T-cell (primary cell): ENCODE measurements at regions not wholly inside any gene's neighbourhood (a gene's known extent, or its start where the extent isn't known, plus 50 kb on each side); places are given as distances from the start of the nearest gene placed in this dataset.

Experiments
- ATAC-seq, 4 experiments: fragments of 200-7000 bp in 3 of 4; fragments of 150-1000 bp in 1 of 4; cut with Tn5 transposase; replicated peaks in 1 of 4; 1 replicate in 3 of 4; 2 replicates in 1 of 4; pipeline ENCODE4 v1.10.0; 2021; ENCODE audit warnings: moderate library complexity in 3 of 4, mild to moderate bottlenecking in 2 of 4, moderate number of reproducible peaks in 1 of 4
- CTCF ChIA-PET, 2 donors: fragments of 300-600 bp; sonication (Branson Sonifier 250); formaldehyde crosslinking; loops; one replicate each; lab custom pipeline; 2022; ENCODE audit warnings: antibody characterized with exemption in 2 of 2; lab: Charles Lee
- POLR2A ChIA-PET, 2 donors: fragments of 300-600 bp; sonication (Branson Sonifier 250); formaldehyde crosslinking; loops; one replicate each; lab custom pipeline; 2022; ENCODE audit warnings: antibody characterized with exemption in 2 of 2; lab: Charles Lee
- DNase-seq, 35 experiments: peaks; one replicate each; pipeline versions ENCODE4 v3.0.0 to v3.0.0-alpha.2; 2013 to 2023
- H3K27ac ChIP-seq: one replicate; pipeline ENCODE4 v1.5.1; 2013; ENCODE audit warnings: low read length
- H3K27me3 ChIP-seq, 2 experiments: replicated peaks in 1 of 2; 1 replicate in 1 of 2; 2 replicates in 1 of 2; pipeline versions ENCODE4 v1.6.1 to v1.7.0; 2013; ENCODE audit warnings: low read length in 1 of 2, mixed read lengths in 1 of 2; ENCODE audit not compliant: control insufficient read depth in 2 of 2, insufficient read depth in 2 of 2; ENCODE audit errors: extremely low read depth in 1 of 2
- H3K36me3 ChIP-seq, 2 donors: 1 replicate in 1 of 2; 2 replicates in 1 of 2; pipeline versions ENCODE4 v1.6.1 to v1.7.0; 2013; ENCODE audit warnings: low read length in 1 of 2; ENCODE audit not compliant: control insufficient read depth in 2 of 2, insufficient read depth in 1 of 2; ENCODE audit errors: extremely low read depth in 1 of 2
- H3K4me1 ChIP-seq, 2 experiments: 1 replicate in 1 of 2; 2 replicates in 1 of 2; pipeline versions ENCODE4 v1.6.1 to v1.7.0; 2013; ENCODE audit warnings: low read length in 2 of 2, mixed read lengths in 1 of 2; ENCODE audit not compliant: insufficient read depth in 2 of 2, control insufficient read depth in 1 of 2; ENCODE audit errors: extremely low read depth in 1 of 2
- H3K4me3 ChIP-seq, 2 donors: 1 replicate in 1 of 2; 2 replicates in 1 of 2; pipeline versions ENCODE4 v1.5.1 to v1.7.0; 2013; ENCODE audit warnings: mild to moderate bottlenecking in 2 of 2, low read length in 1 of 2, moderate library complexity in 1 of 2; ENCODE audit not compliant: control insufficient read depth in 1 of 2; ENCODE audit errors: extremely low read depth in 1 of 2
- H3K9me3 ChIP-seq: 2 replicates; pipeline ENCODE4 v1.7.0; 2013
- H3K27ac Mint-ChIP-seq, 2 donors: one replicate each; pipeline ENCODE4 v1.8.0; 2020 to 2021; ENCODE audit warnings: mild to moderate bottlenecking in 2 of 2, mixed read lengths in 2 of 2
- H3K27me3 Mint-ChIP-seq, 2 donors: one replicate each; pipeline ENCODE4 v1.8.0; 2021 to 2022; ENCODE audit warnings: mixed read lengths in 2 of 2
- H3K36me3 Mint-ChIP-seq: one replicate; pipeline ENCODE4 v1.8.0; 2021; ENCODE audit warnings: mixed read lengths
- H3K4me1 Mint-ChIP-seq, 3 donors: one replicate each; pipeline ENCODE4 v1.8.0; 2020 to 2022; ENCODE audit warnings: mixed read lengths in 3 of 3, mild to moderate bottlenecking in 1 of 3
- H3K4me3 Mint-ChIP-seq, 3 donors: one replicate each; pipeline ENCODE4 v1.8.0; 2020 to 2022; ENCODE audit warnings: mild to moderate bottlenecking in 3 of 3, mixed read lengths in 3 of 3, moderate library complexity in 3 of 3
- H3K9me3 Mint-ChIP-seq, 3 donors: one replicate each; pipeline ENCODE4 v1.8.0; 2020 to 2022; ENCODE audit warnings: mixed read lengths in 3 of 3
- WGBS: methylation state at CpG from one replicate; pipeline ENCODE4 v1.1.5; 2013; ENCODE audit warnings: missing lambda C conversion rate; ENCODE audit not compliant: insufficient coverage; 5-methylcytosine and 5-hydroxymethylcytosine counted together

DNA sequence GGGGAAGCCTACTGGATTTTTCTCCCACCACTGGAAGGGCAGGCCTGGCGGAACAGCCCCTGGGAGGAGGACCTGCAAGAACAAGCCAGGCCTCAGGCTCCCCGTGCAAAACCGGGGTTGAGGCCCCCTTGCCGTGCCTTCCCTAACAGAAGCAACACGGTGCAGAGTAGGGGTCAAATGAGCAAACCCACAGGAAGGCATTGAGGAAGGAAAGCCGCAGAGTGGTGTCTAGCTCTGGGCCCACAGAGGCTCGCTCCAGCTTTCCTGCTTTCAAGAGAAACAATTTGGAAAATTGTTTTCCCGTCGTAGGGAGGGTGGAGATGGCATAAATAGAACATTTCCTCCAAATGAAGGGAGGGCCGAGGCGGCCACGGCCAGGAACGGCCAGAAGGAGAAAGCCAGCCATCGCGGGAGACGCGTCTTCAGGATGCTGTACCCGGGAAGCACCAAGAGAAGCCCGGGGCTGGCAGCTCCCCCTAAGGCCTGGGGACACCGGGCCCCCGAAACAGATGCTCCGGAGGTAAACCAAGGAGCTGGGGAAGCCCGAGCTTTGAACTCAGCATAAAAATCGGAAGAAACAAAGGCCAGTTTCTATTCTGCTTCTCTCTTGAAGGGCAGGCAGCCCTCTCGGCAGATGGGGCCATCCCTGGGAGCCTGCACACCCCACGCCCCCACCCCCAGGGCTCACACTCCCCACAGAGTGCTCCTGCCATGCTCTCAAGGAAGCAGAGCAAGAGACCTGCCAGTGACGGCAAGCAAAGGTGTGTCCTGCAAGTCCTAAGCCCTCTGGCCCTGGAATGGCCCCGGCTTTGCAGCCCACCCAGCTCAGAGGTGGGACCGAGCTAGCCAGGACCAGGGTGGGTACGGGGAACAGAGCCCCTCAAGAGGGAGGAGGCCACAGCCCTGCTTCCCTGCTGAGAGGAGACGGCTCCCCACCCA is 92.0 kb downstream of the RBFOX3 start:
- CTCF ChIA-PET: no interaction called here
- H3K4me3 Mint-ChIP-seq: no peak overlapping the region
- no peaks in the 10 kb centered on the region for H3K36me3 Mint-ChIP-seq
- Histone ChIP-seq H3K27ac (no peak overlapping the region), H3K4me3 (no peak overlapping the region), H3K9me3 (no peaks in the 10 kb centered on the region), H3K4me1 (no peaks in the 10 kb centered on the region), H3K36me3 (no peaks in the 10 kb centered on the region), H3K27me3 (peaks cover 0 to 76% of the 10 kb centered on the region in 2 experiments)
- H3K27ac Mint-ChIP-seq: no peak overlapping the region
- POLR2A ChIA-PET: no interaction called here
- WGBS: 30% methylated on average over 27 of the region's 31 CpGs
- H3K9me3 Mint-ChIP-seq: no peaks in the 10 kb centered on the region
- H3K27me3 Mint-ChIP-seq: peaks cover 16 to 31% of the 10 kb centered on the region in 2 donors
- ATAC-seq: no peak
- no peak for DNase-seq
- no peaks in the 10 kb centered on the region for H3K4me1 Mint-ChIP-seq

DNA sequence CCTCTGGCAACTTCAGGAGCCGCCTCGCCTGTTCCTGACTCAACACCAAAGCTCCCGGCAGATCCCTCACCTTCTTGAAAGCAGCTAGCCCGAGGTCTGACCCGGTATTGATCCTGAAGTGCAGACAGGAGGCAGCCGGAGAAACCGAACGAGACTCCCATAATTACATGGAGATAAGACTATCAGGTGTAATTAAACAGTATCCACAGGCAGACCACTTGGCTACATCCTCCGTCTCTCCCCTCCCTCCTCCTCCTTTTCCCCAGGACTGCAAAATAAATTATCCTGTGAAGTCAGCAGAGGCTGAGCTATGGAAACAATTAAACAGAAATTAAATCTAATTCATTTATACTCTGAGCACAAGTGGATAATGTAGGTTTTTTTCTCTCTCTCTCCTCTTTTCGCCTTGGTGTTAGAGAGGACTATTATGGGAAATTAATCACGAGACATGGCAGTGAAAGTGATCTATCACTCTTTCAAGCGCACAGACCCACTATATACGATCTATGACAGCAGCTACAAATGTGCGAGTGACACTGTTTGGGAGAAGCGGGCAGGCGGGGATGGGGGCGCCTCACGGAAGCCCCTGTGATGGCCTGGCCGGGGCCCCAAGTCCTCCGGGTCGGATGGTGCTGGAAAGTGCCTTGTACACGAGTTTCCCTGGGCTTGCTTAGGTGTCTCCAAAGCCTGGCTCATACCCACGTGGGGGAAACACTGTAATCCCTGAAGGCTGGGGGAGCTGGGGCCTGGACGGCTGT is 92.8 kb downstream of the RBFOX3 start:
- Mint-ChIP-seq H3K36me3 (no peaks in the 10 kb centered on the region), H3K9me3 (no peaks in the 10 kb centered on the region), H3K4me3 (no peak overlapping the region), H3K27ac (no peak overlapping the region), H3K27me3 (peaks cover 16 to 31% of the 10 kb centered on the region in 2 donors), H3K4me1 (no peaks in the 10 kb centered on the region)
- 60% methylated on average over 12 of the region's 24 CpGs for WGBS
- DNase-seq (no peak), ATAC-seq (no peak)
- Histone ChIP-seq H3K27me3 (peaks cover 0 to 73% of the 10 kb centered on the region in 2 experiments), H3K36me3 (no peaks in the 10 kb centered on the region), H3K9me3 (no peaks in the 10 kb centered on the region), H3K4me3 (no peak overlapping the region), H3K27ac (no peak overlapping the region), H3K4me1 (no peaks in the 10 kb centered on the region)
- ChIA-PET CTCF (no interaction called here), POLR2A (no interaction called here)

DNA sequence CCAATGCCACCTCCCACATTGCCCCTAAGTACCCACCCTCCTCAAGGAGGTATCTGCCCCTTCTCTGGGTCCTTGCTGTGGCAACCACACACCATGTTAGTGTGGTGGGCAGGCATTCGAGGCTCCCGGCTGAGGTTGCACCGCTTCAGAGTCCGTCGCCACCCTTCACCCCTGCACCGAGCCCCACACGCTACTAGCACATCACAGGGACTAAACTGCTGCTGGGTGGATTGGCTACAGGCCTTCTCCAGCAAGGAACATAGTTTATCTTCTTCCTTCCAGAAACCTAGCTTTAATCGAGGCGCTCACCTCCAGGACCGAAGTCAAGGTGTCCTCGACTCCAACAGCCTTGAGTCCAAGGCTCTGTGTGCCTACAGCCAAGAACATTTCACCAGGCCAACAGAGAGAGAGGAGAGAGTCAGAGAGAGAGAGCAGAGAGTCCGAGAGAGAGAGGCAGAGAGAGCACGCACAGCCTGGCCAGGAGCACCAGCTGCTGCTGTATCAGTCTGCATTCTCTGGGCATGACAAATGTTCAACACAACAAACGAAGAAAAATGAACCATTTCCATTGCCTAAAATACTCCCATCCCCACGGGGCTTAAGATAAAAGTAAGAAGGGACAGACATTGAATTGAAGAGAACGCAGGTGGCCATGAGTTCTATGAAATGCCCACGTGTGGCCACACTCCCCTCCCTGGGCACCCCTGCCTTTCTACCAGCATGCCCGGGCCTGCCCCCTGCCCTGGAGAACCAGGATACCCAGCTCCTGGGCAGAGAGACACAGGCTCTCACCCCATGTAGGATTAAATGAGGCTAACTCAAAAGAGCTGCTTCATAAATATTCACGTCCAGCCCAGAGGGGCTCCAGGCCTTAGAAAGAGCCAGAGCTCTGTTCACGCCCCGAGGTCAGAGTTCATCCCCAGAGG is 94.9 kb downstream of the RBFOX3 start:
- H3K9me3 ChIP-seq: no peaks in the 10 kb centered on the region
- H3K4me1 ChIP-seq: no peaks in the 10 kb centered on the region
- DNase-seq: no peak
- H3K9me3 Mint-ChIP-seq: peaks cover 0 to 3% (median 0%) of the 10 kb centered on the region in 3 donors
- ChIA-PET POLR2A (no interaction called here), CTCF (no interaction called here)
- peaks cover 16 to 31% of the 10 kb centered on the region in 2 donors for H3K27me3 Mint-ChIP-seq
- ATAC-seq: no peak
- no peaks in the 10 kb centered on the region for H3K36me3 Mint-ChIP-seq
- peaks cover 0 to 64% of the 10 kb centered on the region in 2 experiments for H3K27me3 ChIP-seq
- no peaks in the 10 kb centered on the region for H3K36me3 ChIP-seq
- 80% methylated on average over 12 of the region's 21 CpGs for WGBS
- no peaks in the 10 kb centered on the region for H3K4me1 Mint-ChIP-seq
- no peak overlapping the region for H3K27ac Mint-ChIP-seq
- no peak overlapping the region for H3K4me3 ChIP-seq
- H3K4me3 Mint-ChIP-seq: no peak overlapping the region
- no peak overlapping the region for H3K27ac ChIP-seq

DNA sequence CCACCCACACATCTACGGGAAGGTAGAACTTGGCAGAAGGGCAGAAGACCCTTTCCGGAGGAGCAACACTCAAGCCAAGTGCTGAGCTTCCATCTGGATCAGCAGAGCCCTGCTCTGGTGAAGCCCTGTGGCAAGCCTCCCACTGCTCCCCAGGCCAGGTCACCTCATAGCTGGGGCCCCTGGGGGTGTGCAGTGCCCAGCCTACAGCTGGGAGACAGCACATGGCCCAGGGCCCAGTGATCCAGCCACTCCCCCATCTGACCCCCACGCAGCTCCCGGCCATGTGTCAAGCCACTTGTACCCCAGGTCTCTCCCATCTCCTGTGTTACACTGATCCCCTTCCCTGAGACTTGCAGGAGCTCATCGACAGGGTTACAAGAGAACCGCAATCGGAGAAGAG is 95.7 kb downstream of the RBFOX3 start:
- CTCF ChIA-PET: no interaction called here
- Histone ChIP-seq H3K27ac (no peak overlapping the region), H3K4me3 (no peak overlapping the region), H3K27me3 (peaks cover 0 to 56% of the 10 kb centered on the region in 2 experiments), H3K4me1 (no peaks in the 10 kb centered on the region), H3K9me3 (no peaks in the 10 kb centered on the region), H3K36me3 (no peaks in the 10 kb centered on the region)
- DNase-seq: no peak
- POLR2A ChIA-PET: no interaction called here
- Mint-ChIP-seq H3K27me3 (peaks cover 16 to 31% of the 10 kb centered on the region in 2 donors), H3K27ac (no peak overlapping the region), H3K4me3 (no peak overlapping the region), H3K4me1 (no peaks in the 10 kb centered on the region), H3K36me3 (no peaks in the 10 kb centered on the region), H3K9me3 (peaks cover 0 to 3% (median 0%) of the 10 kb centered on the region in 3 donors)
- WGBS: 94% methylated on average over 7 of the region's 7 CpGs
- ATAC-seq: no peak

DNA sequence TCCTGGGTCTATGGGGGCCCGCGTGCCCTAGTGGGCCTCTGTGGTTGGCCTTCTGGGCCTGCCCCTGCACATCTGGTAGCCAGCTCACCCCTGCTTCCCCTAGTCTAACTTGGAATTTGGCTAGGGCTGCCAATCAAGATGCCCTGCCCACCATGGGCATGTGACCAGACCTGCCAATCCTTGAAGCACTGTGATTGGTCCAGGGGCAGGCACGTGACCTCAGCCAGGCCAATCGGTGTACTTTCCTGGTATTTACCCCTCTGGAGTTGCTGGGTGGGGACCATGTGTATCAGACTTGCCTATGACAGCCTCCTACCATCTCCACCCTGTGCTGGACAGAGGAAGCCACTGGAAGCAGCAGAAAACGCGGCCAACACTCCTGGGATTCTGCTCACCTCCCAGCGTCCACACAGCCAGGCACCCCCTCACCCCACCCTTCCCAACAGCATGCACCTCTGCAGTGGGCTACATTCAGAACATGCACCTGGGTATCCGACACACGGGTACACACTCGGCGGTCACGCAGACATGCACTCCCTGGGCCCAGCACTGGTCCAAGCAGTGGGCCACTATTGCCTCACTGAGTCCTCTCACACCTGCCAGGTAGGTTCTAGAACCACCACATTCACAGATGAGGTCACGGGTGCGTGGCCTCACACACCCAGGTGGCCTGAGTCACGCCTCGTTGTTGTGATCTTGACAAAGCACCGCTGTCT is 96.9 kb downstream of the RBFOX3 start:
- Mint-ChIP-seq H3K4me3 (no peak overlapping the region), H3K27ac (no peak overlapping the region), H3K9me3 (peaks cover 0 to 3% (median 0%) of the 10 kb centered on the region in 3 donors), H3K36me3 (no peaks in the 10 kb centered on the region), H3K4me1 (no peaks in the 10 kb centered on the region), H3K27me3 (peaks cover 16 to 28% of the 10 kb centered on the region in 2 donors)
- POLR2A ChIA-PET: no interaction called here
- no peak for ATAC-seq
- CTCF ChIA-PET: no interaction called here
- Histone ChIP-seq H3K4me1 (no peaks in the 10 kb centered on the region), H3K27ac (no peak overlapping the region), H3K4me3 (no peak overlapping the region), H3K27me3 (peaks cover 0 to 53% of the 10 kb centered on the region in 2 experiments), H3K9me3 (no peaks in the 10 kb centered on the region), H3K36me3 (no peaks in the 10 kb centered on the region)
- DNase-seq: no peak
- 84% methylated on average over 17 of the region's 17 CpGs for WGBS
